ENCODE measurements at regions not wholly inside any gene's neighbourhood (a gene's known extent, or its start where the extent isn't known, plus 50 kb on each side); places are given as distances from the start of the nearest gene placed in this dataset.

- Histone ChIP-seq H4K20me1 (ENCODE audit: insufficient read depth, low read length) (no peaks in the 10 kb centered on the region), H3K4me1 (ENCODE audit: insufficient read depth, low read length) (no peaks in the 10 kb centered on the region), H2AFZ (ENCODE audit: low read depth, low read length) (no peak overlapping the region), H3K27me3 (ENCODE audit: insufficient read depth, low read length) (no peaks in the 10 kb centered on the region), H3K36me3 (ENCODE audit: insufficient read depth, low read length) (no peaks in the 10 kb centered on the region), H3K27ac (ENCODE audit: low read depth, low read length) (no peak overlapping the region), H3K79me2 (ENCODE audit: insufficient read depth, low read length) (no peaks in the 10 kb centered on the region), H3K9ac (ENCODE audit: low read length) (no peak overlapping the region), H3K4me2 (ENCODE audit: low read length) (no peak overlapping the region), H3K9me3 (ENCODE audit: insufficient read depth, low read depth, low read length) (no peaks in the 10 kb centered on the region), H3K4me3 (ENCODE audit: insufficient read depth, low read depth, low read length) (no peak overlapping the region)
- no peaks in the 10 kb centered on the region for H3K36me3 Mint-ChIP-seq (ENCODE audit: low read depth, unreplicated experiment)
- no peak overlapping the region for H3K4me3 Mint-ChIP-seq (ENCODE audit: unreplicated experiment)
- peaks cover 2% of the 10 kb centered on the region for H3K27me3 Mint-ChIP-seq (ENCODE audit: low read depth, unreplicated experiment)
- peaks cover 3% of the 10 kb centered on the region for H3K9me3 Mint-ChIP-seq (ENCODE audit: unreplicated experiment)
- H3K4me1 Mint-ChIP-seq (ENCODE audit: low read depth, unreplicated experiment) = no peaks in the 10 kb centered on the region
- DNase-seq (ENCODE audit: low read depth) (no peak), FAIRE-seq (no peak)
- TF ChIP-seq, protein P1, sequence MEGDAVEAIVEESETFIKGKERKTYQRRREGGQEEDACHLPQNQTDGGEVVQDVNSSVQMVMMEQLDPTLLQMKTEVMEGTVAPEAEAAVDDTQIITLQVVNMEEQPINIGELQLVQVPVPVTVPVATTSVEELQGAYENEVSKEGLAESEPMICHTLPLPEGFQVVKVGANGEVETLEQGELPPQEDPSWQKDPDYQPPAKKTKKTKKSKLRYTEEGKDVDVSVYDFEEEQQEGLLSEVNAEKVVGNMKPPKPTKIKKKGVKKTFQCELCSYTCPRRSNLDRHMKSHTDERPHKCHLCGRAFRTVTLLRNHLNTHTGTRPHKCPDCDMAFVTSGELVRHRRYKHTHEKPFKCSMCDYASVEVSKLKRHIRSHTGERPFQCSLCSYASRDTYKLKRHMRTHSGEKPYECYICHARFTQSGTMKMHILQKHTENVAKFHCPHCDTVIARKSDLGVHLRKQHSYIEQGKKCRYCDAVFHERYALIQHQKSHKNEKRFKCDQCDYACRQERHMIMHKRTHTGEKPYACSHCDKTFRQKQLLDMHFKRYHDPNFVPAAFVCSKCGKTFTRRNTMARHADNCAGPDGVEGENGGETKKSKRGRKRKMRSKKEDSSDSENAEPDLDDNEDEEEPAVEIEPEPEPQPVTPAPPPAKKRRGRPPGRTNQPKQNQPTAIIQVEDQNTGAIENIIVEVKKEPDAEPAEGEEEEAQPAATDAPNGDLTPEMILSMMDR (IDR thresholded peaks at IDR 0.05; ENCODE audit: insufficient read depth, low read depth, low read length) = no peak
- no peak for TF ChIP-seq EZH2 (IDR thresholded peaks at IDR 0.05; ENCODE audit: insufficient read depth, low read length)
- no peak overlapping the region for H3K27ac Mint-ChIP-seq (ENCODE audit: unreplicated experiment)
Measured at GRCh38 chr9:78422309-78422708, 125.4 kb downstream of the PSAT1 start.

DNA sequence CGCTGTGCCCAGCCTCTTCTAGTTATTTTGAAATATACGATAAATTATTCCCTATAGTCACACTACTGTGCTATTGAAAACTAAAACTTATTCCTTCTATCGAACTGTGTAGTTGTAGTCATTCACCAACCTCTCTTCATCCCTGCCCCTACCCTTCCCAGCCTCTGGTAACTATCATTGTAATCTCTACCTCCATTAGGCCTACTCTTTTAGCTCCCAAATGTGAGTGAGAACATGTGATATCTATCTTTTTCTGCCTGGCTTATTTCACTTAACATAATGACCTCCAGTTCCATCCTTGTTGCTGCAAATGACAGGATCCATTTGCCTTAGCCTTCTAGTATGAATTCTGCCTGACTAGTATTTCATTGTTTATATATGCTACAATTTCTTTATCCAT lies 127.4 kb downstream of the PSAT1 start:
- Mint-ChIP-seq H3K4me1 (ENCODE audit: low read depth, unreplicated experiment) (no peaks in the 10 kb centered on the region), H3K27me3 (ENCODE audit: low read depth, unreplicated experiment) (no peaks in the 10 kb centered on the region), H3K36me3 (ENCODE audit: low read depth, unreplicated experiment) (no peaks in the 10 kb centered on the region), H3K9me3 (ENCODE audit: unreplicated experiment) (peaks cover 3% of the 10 kb centered on the region), H3K4me3 (ENCODE audit: unreplicated experiment) (no peak overlapping the region), H3K27ac (ENCODE audit: unreplicated experiment) (no peak overlapping the region)
- FAIRE-seq = no peak
- no peak overlapping the region for H3K27ac ChIP-seq (ENCODE audit: low read depth, low read length)
- no peaks in the 10 kb centered on the region for H3K9me3 ChIP-seq (ENCODE audit: insufficient read depth, low read depth, low read length)
- no peaks in the 10 kb centered on the region for H3K36me3 ChIP-seq (ENCODE audit: insufficient read depth, low read length)
- TF ChIP-seq EZH2 (IDR thresholded peaks at IDR 0.05; ENCODE audit: insufficient read depth, low read length) = no peak
- TF ChIP-seq, protein P1 (IDR thresholded peaks at IDR 0.05; ENCODE audit: insufficient read depth, low read depth, low read length) = no peak
- no peaks in the 10 kb centered on the region for H4K20me1 ChIP-seq (ENCODE audit: insufficient read depth, low read length)
- no peak overlapping the region for H3K4me2 ChIP-seq (ENCODE audit: low read length)
- H3K9ac ChIP-seq (ENCODE audit: low read length) = no peak overlapping the region
- no peak overlapping the region for H2AFZ ChIP-seq (ENCODE audit: low read depth, low read length)
- H3K27me3 ChIP-seq (ENCODE audit: insufficient read depth, low read length) = no peaks in the 10 kb centered on the region
- H3K4me1 ChIP-seq (ENCODE audit: insufficient read depth, low read length) = no peaks in the 10 kb centered on the region
- no peak for DNase-seq (ENCODE audit: low read depth)
- no peak overlapping the region for H3K4me3 ChIP-seq (ENCODE audit: insufficient read depth, low read depth, low read length)
- H3K79me2 ChIP-seq (ENCODE audit: insufficient read depth, low read length) = no peaks in the 10 kb centered on the region

- Histone ChIP-seq H3K9me3 (ENCODE audit: insufficient read depth, low read depth, low read length) (no peaks in the 10 kb centered on the region), H3K27me3 (ENCODE audit: insufficient read depth, low read length) (no peaks in the 10 kb centered on the region), H3K79me2 (ENCODE audit: insufficient read depth, low read length) (no peaks in the 10 kb centered on the region), H3K4me2 (ENCODE audit: low read length) (no peak overlapping the region), H2AFZ (ENCODE audit: low read depth, low read length) (no peak overlapping the region), H3K36me3 (ENCODE audit: insufficient read depth, low read length) (no peaks in the 10 kb centered on the region), H3K4me3 (ENCODE audit: insufficient read depth, low read depth, low read length) (no peak overlapping the region), H4K20me1 (ENCODE audit: insufficient read depth, low read length) (no peaks in the 10 kb centered on the region), H3K9ac (ENCODE audit: low read length) (no peak overlapping the region), H3K4me1 (ENCODE audit: insufficient read depth, low read length) (no peaks in the 10 kb centered on the region), H3K27ac (ENCODE audit: low read depth, low read length) (no peak overlapping the region)
- no peaks in the 10 kb centered on the region for H3K36me3 Mint-ChIP-seq (ENCODE audit: low read depth, unreplicated experiment)
- H3K9me3 Mint-ChIP-seq (ENCODE audit: unreplicated experiment) = peaks cover 4% of the 10 kb centered on the region
- no peaks in the 10 kb centered on the region for H3K4me1 Mint-ChIP-seq (ENCODE audit: low read depth, unreplicated experiment)
- FAIRE-seq = no peak
- DNase-seq (ENCODE audit: low read depth) = no peak
- no peaks in the 10 kb centered on the region for H3K27me3 Mint-ChIP-seq (ENCODE audit: low read depth, unreplicated experiment)
- no peak overlapping the region for H3K4me3 Mint-ChIP-seq (ENCODE audit: unreplicated experiment)
- no peak for TF ChIP-seq EZH2 (IDR thresholded peaks at IDR 0.05; ENCODE audit: insufficient read depth, low read length)
- TF ChIP-seq, protein P1 (IDR thresholded peaks at IDR 0.05; ENCODE audit: insufficient read depth, low read depth, low read length) = no peak
- H3K27ac Mint-ChIP-seq (ENCODE audit: unreplicated experiment) = no peak overlapping the region
Measured at GRCh38 chr9:78428640-78429039, 131.7 kb downstream of the PSAT1 start.

All from astrocyte (in vitro differentiated cells and primary cell).